Naive thymus-derived CD4-positive, alpha-beta T cell (primary cell): ENCODE measurements at regions not wholly inside any gene's neighbourhood (a gene's known extent, or its start where the extent isn't known, plus 50 kb on each side); places are given as distances from the start of the nearest gene placed in this dataset.

Source experiments
- ATAC-seq: fragments of 150-1000 bp; cut with Tn5 transposase; 2 replicates; pipeline ENCODE4 v1.10.0; 2021; ENCODE audit warnings: mild to moderate bottlenecking, moderate library complexity
- CTCF ChIA-PET: fragments of 350-600 bp; sonication (Branson Sonifier 250); formaldehyde crosslinking; loops from one replicate; lab custom pipeline; 2021; ENCODE audit warnings: antibody characterized with exemption; lab: Charles Lee
- POLR2A ChIA-PET: fragments of 350-600 bp; sonication (Branson Sonifier 250); formaldehyde crosslinking; loops from one replicate; lab custom pipeline; 2021; ENCODE audit warnings: antibody characterized with exemption, inconsistent platforms; lab: Charles Lee
- DNase-seq, 9 donors: peaks; one replicate each; pipeline versions ENCODE4 v3.0.0 to v3.0.0-alpha.2; 2020 to 2022; ENCODE audit warnings: mixed read lengths in 1 of 9
- H3K27ac ChIP-seq: one replicate; pipeline ENCODE4 v1.7.0; 2013; ENCODE audit warnings: mild to moderate bottlenecking, low read depth, low read length, moderate library complexity
- H3K27me3 ChIP-seq, 2 donors: one replicate each; pipeline ENCODE4 v1.7.0; 2013; ENCODE audit warnings: low read length in 2 of 2, mild to moderate bottlenecking in 2 of 2, moderate library complexity in 2 of 2; ENCODE audit not compliant: control insufficient read depth in 2 of 2, insufficient read depth in 2 of 2
- H3K36me3 ChIP-seq, 3 experiments: 1 replicate in 2 of 3; 2 replicates in 1 of 3; pipeline ENCODE4 v1.7.0; 2013; ENCODE audit warnings: low read length in 3 of 3, mild to moderate bottlenecking in 3 of 3, moderate library complexity in 1 of 3; ENCODE audit not compliant: insufficient read depth in 3 of 3, control insufficient read depth in 2 of 3
- H3K4me1 ChIP-seq, 2 donors: one replicate each; pipeline ENCODE4 v1.7.0; 2013; ENCODE audit warnings: low read length in 2 of 2, mild to moderate bottlenecking in 2 of 2, moderate library complexity in 1 of 2; ENCODE audit not compliant: control insufficient read depth in 2 of 2, insufficient read depth in 2 of 2
- H3K4me3 ChIP-seq: 2 replicates; pipeline ENCODE4 v1.7.0; 2013; ENCODE audit warnings: mild to moderate bottlenecking, low read length
- H3K9me3 ChIP-seq, 3 experiments: 1 replicate in 2 of 3; 2 replicates in 1 of 3; pipeline ENCODE4 v1.7.0; 2013; ENCODE audit warnings: low read length in 3 of 3; ENCODE audit not compliant: control insufficient read depth in 2 of 3
- H3K27ac Mint-ChIP-seq, 9 donors: one replicate each; pipeline ENCODE4 v1.8.0; 2020 to 2022; ENCODE audit warnings: mixed read lengths in 9 of 9, mild to moderate bottlenecking in 8 of 9, moderate library complexity in 5 of 9, inconsistent platforms in 2 of 9
- H3K27me3 Mint-ChIP-seq, 5 donors: one replicate each; pipeline ENCODE4 v1.8.0; 2021 to 2022; ENCODE audit warnings: mixed read lengths in 5 of 5, mild to moderate bottlenecking in 1 of 5
- H3K36me3 Mint-ChIP-seq, 5 donors: one replicate each; pipeline ENCODE4 v1.8.0; 2020 to 2022; ENCODE audit warnings: mixed read lengths in 5 of 5, mild to moderate bottlenecking in 3 of 5, inconsistent platforms in 1 of 5
- H3K4me1 Mint-ChIP-seq, 7 donors: one replicate each; pipeline ENCODE4 v1.8.0; 2020 to 2022; ENCODE audit warnings: mixed read lengths in 7 of 7, mild to moderate bottlenecking in 3 of 7, inconsistent platforms in 1 of 7
- H3K4me3 Mint-ChIP-seq, 10 donors: one replicate each; pipeline ENCODE4 v1.8.0; 2020 to 2022; ENCODE audit warnings: mild to moderate bottlenecking in 10 of 10, mixed read lengths in 10 of 10, moderate library complexity in 6 of 10, inconsistent platforms in 2 of 10
- H3K9me3 Mint-ChIP-seq, 11 donors: one replicate each; pipeline ENCODE4 v1.8.0; 2020 to 2022; ENCODE audit warnings: mixed read lengths in 11 of 11, mild to moderate bottlenecking in 4 of 11, inconsistent platforms in 1 of 11, moderate library complexity in 1 of 11
- intact Hi-C, 2 donors: fragments of 100-400 bp; cut with micrococcal nuclease; formaldehyde crosslinking; loops; one replicate each; pipeline ENCODE4 v1.15.1; 2023

DNA sequence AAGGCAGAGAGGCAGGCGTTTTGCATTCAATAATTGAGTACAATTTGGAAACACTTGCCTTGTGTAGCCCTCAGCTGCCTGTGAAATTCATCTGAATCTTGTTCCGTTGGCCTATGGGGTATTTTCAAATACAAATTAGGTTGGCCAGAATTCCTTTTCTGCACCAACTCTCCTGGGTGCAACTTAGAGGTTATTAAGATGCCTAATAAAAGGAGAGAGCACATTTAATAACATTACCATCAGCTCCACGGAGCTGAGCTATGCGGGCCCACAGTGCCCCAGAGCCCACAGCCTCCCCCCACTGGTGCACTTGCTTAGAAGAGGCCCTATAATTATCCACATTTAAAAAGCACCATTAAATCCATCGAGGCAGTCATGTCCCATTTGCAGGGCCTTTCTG is 367.6 kb upstream of the CLINT1 start:
- Histone ChIP-seq H3K27ac (no peak overlapping the region), H3K9me3 (no peaks in the 10 kb centered on the region), H3K4me3 (no peak overlapping the region), H3K36me3 (no peaks in the 10 kb centered on the region), H3K4me1 (no peaks in the 10 kb centered on the region), H3K27me3 (no peaks in the 10 kb centered on the region)
- H3K9me3 Mint-ChIP-seq = peaks cover 0 to 10% (median 4%) of the 10 kb centered on the region in 11 donors
- DNase-seq (no peak), ATAC-seq (no peak)
- peaks cover 0 to 3% (median 0%) of the 10 kb centered on the region in 5 donors for H3K36me3 Mint-ChIP-seq
- H3K27ac Mint-ChIP-seq = no peak overlapping the region
- intact Hi-C loops = no loop called here
- ChIA-PET CTCF (no interaction called here), POLR2A (no interaction called here)
- H3K27me3 Mint-ChIP-seq = peaks cover 0 to 9% (median 0%) of the 10 kb centered on the region in 5 donors
- H3K4me1 Mint-ChIP-seq = peaks cover 0 to 1% (median 0%) of the 10 kb centered on the region in 7 donors
- H3K4me3 Mint-ChIP-seq = no peak overlapping the region

- DNase-seq (no peak), ATAC-seq (peak; percentile 82)
- H3K9me3 ChIP-seq = no peaks in the 10 kb centered on the region
- POLR2A ChIA-PET = no interaction called here
- no peaks in the 10 kb centered on the region for H3K36me3 ChIP-seq
- H3K4me1 Mint-ChIP-seq = peaks cover 0 to 1% (median 0%) of the 10 kb centered on the region in 7 donors
- H3K27me3 Mint-ChIP-seq = peaks cover 0 to 9% (median 0%) of the 10 kb centered on the region in 5 donors
- CTCF ChIA-PET = no interaction called here
- intact Hi-C loops = no loop called here
- H3K27me3 ChIP-seq = no peaks in the 10 kb centered on the region
- no peaks in the 10 kb centered on the region for H3K4me1 ChIP-seq
- peaks cover 0 to 3% (median 0%) of the 10 kb centered on the region in 5 donors for H3K36me3 Mint-ChIP-seq
- H3K27ac ChIP-seq = no peak overlapping the region
- no peak overlapping the region for H3K4me3 ChIP-seq
- peaks cover 0 to 10% (median 4%) of the 10 kb centered on the region in 11 donors for H3K9me3 Mint-ChIP-seq
- no peak overlapping the region for H3K4me3 Mint-ChIP-seq
- no peak overlapping the region for H3K27ac Mint-ChIP-seq
Observed at GRCh38 chr5:158224253-158224652, 365.3 kb upstream of the CLINT1 start.

- Mint-ChIP-seq H3K9me3 (peaks cover 0 to 9% (median 4%) of the 10 kb centered on the region in 11 donors), H3K4me3 (no peak overlapping the region), H3K36me3 (peaks cover 0 to 3% (median 0%) of the 10 kb centered on the region in 5 donors), H3K27ac (no peak overlapping the region), H3K27me3 (peaks cover 0 to 9% (median 0%) of the 10 kb centered on the region in 5 donors), H3K4me1 (peaks cover 0 to 1% (median 0%) of the 10 kb centered on the region in 7 donors)
- Histone ChIP-seq H3K4me1 (no peaks in the 10 kb centered on the region), H3K27me3 (no peaks in the 10 kb centered on the region), H3K9me3 (no peaks in the 10 kb centered on the region), H3K27ac (no peak overlapping the region), H3K4me3 (no peak overlapping the region), H3K36me3 (no peaks in the 10 kb centered on the region)
- CTCF ChIA-PET = no interaction called here
- intact Hi-C loops = no loop called here
- POLR2A ChIA-PET = no interaction called here
- DNase-seq (no peak), ATAC-seq (no peak)
Observed at GRCh38 chr5:158223054-158223600, 364.2 kb upstream of the CLINT1 start.

- H3K9me3 Mint-ChIP-seq = peaks cover 0 to 11% (median 0%) of the 10 kb centered on the region in 11 donors
- POLR2A ChIA-PET = no interaction called here
- no peak overlapping the region for H3K4me3 Mint-ChIP-seq
- no peaks in the 10 kb centered on the region for H3K27me3 ChIP-seq
- no peaks in the 10 kb centered on the region for H3K4me1 ChIP-seq
- H3K4me3 ChIP-seq = no peak overlapping the region
- H3K36me3 ChIP-seq = no peaks in the 10 kb centered on the region
- CTCF ChIA-PET = no interaction called here
- no peak for DNase-seq
- H3K27ac Mint-ChIP-seq = no peak overlapping the region
- H3K36me3 Mint-ChIP-seq = peaks cover 0 to 5% (median 0%) of the 10 kb centered on the region in 5 donors
- H3K9me3 ChIP-seq = no peaks in the 10 kb centered on the region
- H3K27ac ChIP-seq = no peak overlapping the region
- H3K27me3 Mint-ChIP-seq = no peaks in the 10 kb centered on the region
- intact Hi-C loops = no loop called here
- no peak for ATAC-seq
- no peaks in the 10 kb centered on the region for H3K4me1 Mint-ChIP-seq
Observed at GRCh38 chr5:158212917-158213316, 354.0 kb upstream of the CLINT1 start.

DNA sequence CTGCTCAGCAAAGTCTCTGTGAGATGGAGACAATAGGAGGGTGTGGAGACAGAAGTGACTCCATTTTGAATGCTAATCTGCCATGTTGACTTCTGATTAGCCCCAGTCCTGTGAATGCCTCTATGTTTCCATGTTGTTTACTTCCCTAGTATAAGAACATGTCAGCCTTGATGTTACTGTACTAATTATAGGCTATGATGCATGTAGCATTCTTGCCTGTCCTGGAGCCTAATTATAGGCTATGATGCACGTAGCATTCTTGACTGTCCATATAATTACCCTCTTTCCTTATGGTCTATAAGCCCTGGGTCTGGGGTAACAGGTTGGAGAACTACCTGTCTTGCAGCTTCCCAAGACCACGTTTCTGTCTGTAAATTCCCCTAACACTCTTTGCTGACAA is 353.3 kb upstream of the CLINT1 start:
- no peaks in the 10 kb centered on the region for H3K9me3 ChIP-seq
- no peaks in the 10 kb centered on the region for H3K27me3 Mint-ChIP-seq

DNA sequence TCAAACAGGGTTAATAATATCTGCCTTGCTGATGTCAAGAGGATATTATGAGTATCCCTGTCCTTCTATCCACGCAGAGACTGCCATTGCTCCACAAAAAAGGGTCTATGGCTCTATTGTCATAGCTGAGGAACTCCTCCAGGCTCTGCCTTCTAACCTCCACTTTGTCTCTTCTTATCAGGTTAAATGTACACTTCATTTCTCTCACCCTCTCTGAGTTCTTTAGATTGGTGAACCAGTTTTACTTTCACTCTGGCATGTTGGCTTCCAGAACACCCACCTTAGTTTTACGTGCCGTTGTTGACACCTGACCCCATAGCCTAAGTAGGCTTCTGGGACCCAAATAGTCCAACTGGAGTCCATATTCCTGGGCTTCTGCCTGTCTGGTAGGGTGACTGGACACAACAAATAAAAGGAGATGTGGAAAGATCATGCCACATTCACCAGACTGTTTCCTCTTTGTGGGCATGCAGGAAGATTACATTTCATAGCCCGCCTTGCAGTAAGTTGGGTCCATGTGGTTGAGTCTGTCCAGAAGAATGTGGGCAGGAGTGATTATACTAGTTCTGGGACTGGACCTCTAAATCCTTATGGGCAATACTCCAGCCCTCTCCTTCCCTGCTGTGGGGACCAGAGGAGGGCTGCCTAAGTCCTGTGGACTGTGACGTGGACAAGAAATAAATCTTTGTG is 350.4 kb upstream of the CLINT1 start:
- no peaks in the 10 kb centered on the region for H3K27me3 ChIP-seq
- H3K36me3 Mint-ChIP-seq = peaks cover 0 to 5% (median 0%) of the 10 kb centered on the region in 5 donors
- no peaks in the 10 kb centered on the region for H3K4me1 ChIP-seq
- peak overlapping the region in 1 of 10 donors; percentile 50 for H3K4me3 Mint-ChIP-seq
- ChIA-PET POLR2A (no interaction called here), CTCF (no interaction called here)
- H3K27me3 Mint-ChIP-seq = peaks cover 0 to 4% (median 0%) of the 10 kb centered on the region in 5 donors
- H3K9me3 Mint-ChIP-seq = peaks cover 0 to 5% (median 0%) of the 10 kb centered on the region in 11 donors
- no peaks in the 10 kb centered on the region for H3K36me3 ChIP-seq
- ATAC-seq = no peak
- no peaks in the 10 kb centered on the region for H3K4me1 Mint-ChIP-seq
- DNase-seq = no peak
- intact Hi-C loops = no loop called here
- H3K27ac Mint-ChIP-seq = no peak overlapping the region
- H3K27ac ChIP-seq = no peak overlapping the region
- no peaks in the 10 kb centered on the region for H3K9me3 ChIP-seq
- H3K4me3 ChIP-seq = no peak overlapping the region

More for the DNA sequence above, 353.3 kb upstream of the CLINT1 start:
- H3K36me3 Mint-ChIP-seq = peaks cover 0 to 5% (median 0%) of the 10 kb centered on the region in 5 donors
- Histone ChIP-seq H3K4me1 (no peaks in the 10 kb centered on the region), H3K36me3 (no peaks in the 10 kb centered on the region), H3K4me3 (no peak overlapping the region), H3K27me3 (no peaks in the 10 kb centered on the region), H3K27ac (no peak overlapping the region)
- CTCF ChIA-PET = no interaction called here
- H3K4me3 Mint-ChIP-seq = no peak overlapping the region
- POLR2A ChIA-PET = no interaction called here
- intact Hi-C loops = no loop called here
- DNase-seq (no peak), ATAC-seq (no peak)
- no peak overlapping the region for H3K27ac Mint-ChIP-seq
- no peaks in the 10 kb centered on the region for H3K4me1 Mint-ChIP-seq
- H3K9me3 Mint-ChIP-seq = peaks cover 0 to 9% (median 0%) of the 10 kb centered on the region in 11 donors

- ATAC-seq (no peak), DNase-seq (no peak)
- Mint-ChIP-seq H3K27ac (no peak overlapping the region), H3K4me1 (no peaks in the 10 kb centered on the region), H3K27me3 (peaks cover 0 to 4% (median 0%) of the 10 kb centered on the region in 5 donors), H3K4me3 (no peak overlapping the region), H3K9me3 (peaks cover 0 to 8% (median 0%) of the 10 kb centered on the region in 11 donors), H3K36me3 (peaks cover 0 to 5% (median 0%) of the 10 kb centered on the region in 5 donors)
- no peak overlapping the region for H3K27ac ChIP-seq
- CTCF ChIA-PET = no interaction called here
- intact Hi-C loops = no loop called here
- no peaks in the 10 kb centered on the region for H3K4me1 ChIP-seq
- no peaks in the 10 kb centered on the region for H3K36me3 ChIP-seq
- H3K27me3 ChIP-seq = no peaks in the 10 kb centered on the region
- POLR2A ChIA-PET = no interaction called here
- no peaks in the 10 kb centered on the region for H3K9me3 ChIP-seq
- H3K4me3 ChIP-seq = no peak overlapping the region
Observed at GRCh38 chr5:158207733-158208132, 348.8 kb upstream of the CLINT1 start.
